NT2/D1 (cell line): ENCODE measurements at regions not wholly inside any gene's neighbourhood (a gene's known extent, or its start where the extent isn't known, plus 50 kb on each side); places are given as distances from the start of the nearest gene placed in this dataset.

ENCODE experiments used
- SUZ12 ChIP-seq: IDR thresholded peaks from 2 replicates; pipeline ENCODE4 v1.6.1; 2011; ENCODE audit not compliant: insufficient read length, insufficient read depth; ENCODE audit errors: extremely low read depth
- YY1 ChIP-seq: IDR thresholded peaks from 2 replicates; pipeline ENCODE4 v1.6.1; 2011; ENCODE audit not compliant: insufficient read length, insufficient read depth
- ZNF274 ChIP-seq: IDR thresholded peaks from 2 replicates; pipeline ENCODE4 v1.6.1; 2011; ENCODE audit warnings: mild to moderate bottlenecking, low read depth, low read length

- TF ChIP-seq SUZ12 (no peak), YY1 (no peak), ZNF274 (no peak)
These were observed 330.8 kb downstream of the ADAMTS20 start for GRCh38 chr12:43221216-43221615.
